ENCODE measurements at regions not wholly inside any gene's neighbourhood (a gene's known extent, or its start where the extent isn't known, plus 50 kb on each side); places are given as distances from the start of the nearest gene placed in this dataset.

DNA sequence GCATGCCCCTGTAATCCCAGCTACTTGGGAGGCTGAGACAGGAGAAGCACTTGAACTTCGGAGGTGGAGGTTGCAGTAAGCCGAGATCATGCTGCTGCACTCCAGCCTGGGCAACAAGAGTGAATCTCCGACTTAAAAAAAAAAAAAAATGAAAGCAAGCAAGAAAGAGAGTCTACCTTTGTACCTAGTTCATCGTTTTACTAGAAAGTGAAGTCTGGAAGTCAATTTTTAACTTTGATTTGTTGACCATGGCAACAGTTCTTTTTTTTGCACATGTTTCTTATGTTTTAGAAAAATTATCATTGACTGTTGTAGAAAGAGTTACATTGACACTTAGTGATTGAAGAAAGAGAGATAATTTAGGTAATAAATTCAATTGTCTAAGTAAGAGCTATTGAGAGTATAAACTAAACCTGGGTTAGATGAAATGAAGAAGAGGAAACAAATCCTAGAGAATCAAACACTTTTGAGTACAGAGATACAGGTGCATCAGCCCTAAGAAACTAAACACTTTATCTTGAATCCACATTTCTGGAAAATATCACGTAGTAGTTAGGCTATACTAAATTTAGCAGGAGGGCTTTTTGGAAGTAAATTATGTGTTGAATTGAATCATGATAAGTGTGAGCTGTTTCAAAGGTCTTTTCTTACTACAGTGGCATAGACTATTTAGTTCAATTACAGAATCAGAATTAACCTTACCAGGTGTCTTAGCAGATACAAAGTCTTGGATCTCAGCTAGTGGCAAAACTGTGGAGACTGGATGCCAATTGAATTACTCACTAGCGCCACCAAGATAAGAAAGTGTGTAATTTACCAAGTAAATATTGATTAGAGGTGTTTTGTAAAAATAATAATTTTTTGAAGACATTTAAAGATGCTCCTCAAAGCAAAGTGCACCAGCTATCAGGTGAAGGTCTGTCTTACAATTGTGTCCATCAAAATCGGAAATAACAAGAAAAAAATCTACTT is 303.4 kb upstream of the NRXN1 start:
- TF ChIP-seq CTCF (IDR thresholded peaks at IDR 0.05; ENCODE audit: low read length) = no peak
- no peak for TF ChIP-seq EZH2phosphoT487 (IDR thresholded peaks at IDR 0.05; ENCODE audit: low read length)
- TF ChIP-seq EZH2 (optimal IDR thresholded peaks at IDR 0.05; ENCODE audit: low read depth, low read length) = no peak
